ENCODE measurements at regions not wholly inside any gene's neighbourhood (a gene's known extent, or its start where the extent isn't known, plus 50 kb on each side); places are given as distances from the start of the nearest gene placed in this dataset.

- ChIA-PET POLR2A (no interaction called here), CTCF (interaction anchor here (0.8 to 3.2 kb wide), 7 partner anchors 13 to 173 kb away, joined by 3 to 20 read pairs (median 4); no protein-coding TSS in a partner anchor)
- no peak overlapping the region for H3K27ac Mint-ChIP-seq
- peaks cover 2% of the 10 kb centered on the region for H3K9me3 Mint-ChIP-seq
- no peak for ATAC-seq
- H3K4me3 Mint-ChIP-seq, result no peak overlapping the region
- no peak for DNase-seq (ENCODE audit: low spot score)
- H3K36me3 Mint-ChIP-seq, result no peaks in the 10 kb centered on the region
- H3K27me3 Mint-ChIP-seq (ENCODE audit: low read depth), result peaks cover under 1% of the 10 kb centered on the region
- no peak for TF ChIP-seq ZNF219 (CRISPR knock-in tag; IDR thresholded peaks at IDR 0.05; ENCODE audit: borderline replicate concordance)
- TF ChIP-seq IRF2 (CRISPR knock-in tag; IDR thresholded peaks at IDR 0.05; ENCODE audit: borderline replicate concordance, low read depth), result no peak
- TF ChIP-seq, protein P1, sequence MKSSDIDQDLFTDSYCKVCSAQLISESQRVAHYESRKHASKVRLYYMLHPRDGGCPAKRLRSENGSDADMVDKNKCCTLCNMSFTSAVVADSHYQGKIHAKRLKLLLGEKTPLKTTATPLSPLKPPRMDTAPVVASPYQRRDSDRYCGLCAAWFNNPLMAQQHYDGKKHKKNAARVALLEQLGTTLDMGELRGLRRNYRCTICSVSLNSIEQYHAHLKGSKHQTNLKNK (CRISPR knock-in tag; IDR thresholded peaks at IDR 0.05), result no peak
- no peak for TF ChIP-seq ARID4B (CRISPR knock-in tag; IDR thresholded peaks at IDR 0.05; ENCODE audit: borderline replicate concordance)
- no peak for TF ChIP-seq TCF7 (CRISPR knock-in tag; IDR thresholded peaks at IDR 0.05; ENCODE audit: low read depth)
- no peak for TF ChIP-seq IRF1 (CRISPR knock-in tag; IDR thresholded peaks at IDR 0.05)
- no peaks in the 10 kb centered on the region for H3K4me1 Mint-ChIP-seq
Measured at GRCh38 chr6:44642870-44643522, 255.5 kb downstream of the CDC5L start.

- CTCF ChIA-PET, result interaction anchor here (0.6 to 4.2 kb wide), 8 partner anchors 10 to 170 kb away, joined by 3 to 36 read pairs (median 5); no protein-coding TSS in a partner anchor
- no peaks in the 10 kb centered on the region for H3K9me3 Mint-ChIP-seq
- POLR2A ChIA-PET, result no interaction called here
- no peak overlapping the region for H3K27ac Mint-ChIP-seq
- TF ChIP-seq ARID4B (CRISPR knock-in tag; IDR thresholded peaks at IDR 0.05; ENCODE audit: borderline replicate concordance) (no peak), IRF1 (CRISPR knock-in tag; IDR thresholded peaks at IDR 0.05) (no peak), CREB1 (CRISPR knock-in tag; IDR thresholded peaks at IDR 0.05) (no peak), ZNF219 (CRISPR knock-in tag; IDR thresholded peaks at IDR 0.05; ENCODE audit: borderline replicate concordance) (no peak), JAZF1 (CRISPR knock-in tag; IDR thresholded peaks at IDR 0.05) (no peak), ATF3 (CRISPR knock-in tag; conservative IDR thresholded peaks at IDR 0.05) (no peak), TEAD1 (CRISPR knock-in tag; IDR thresholded peaks at IDR 0.05) (no peak), CBFB (CRISPR knock-in tag; IDR thresholded peaks at IDR 0.05; ENCODE audit: low read depth) (no peak), FOXK1 (CRISPR knock-in tag; IDR thresholded peaks at IDR 0.05) (no peak), CREM (CRISPR knock-in tag; IDR thresholded peaks at IDR 0.05) (no peak)
- TF ChIP-seq, protein P2, sequence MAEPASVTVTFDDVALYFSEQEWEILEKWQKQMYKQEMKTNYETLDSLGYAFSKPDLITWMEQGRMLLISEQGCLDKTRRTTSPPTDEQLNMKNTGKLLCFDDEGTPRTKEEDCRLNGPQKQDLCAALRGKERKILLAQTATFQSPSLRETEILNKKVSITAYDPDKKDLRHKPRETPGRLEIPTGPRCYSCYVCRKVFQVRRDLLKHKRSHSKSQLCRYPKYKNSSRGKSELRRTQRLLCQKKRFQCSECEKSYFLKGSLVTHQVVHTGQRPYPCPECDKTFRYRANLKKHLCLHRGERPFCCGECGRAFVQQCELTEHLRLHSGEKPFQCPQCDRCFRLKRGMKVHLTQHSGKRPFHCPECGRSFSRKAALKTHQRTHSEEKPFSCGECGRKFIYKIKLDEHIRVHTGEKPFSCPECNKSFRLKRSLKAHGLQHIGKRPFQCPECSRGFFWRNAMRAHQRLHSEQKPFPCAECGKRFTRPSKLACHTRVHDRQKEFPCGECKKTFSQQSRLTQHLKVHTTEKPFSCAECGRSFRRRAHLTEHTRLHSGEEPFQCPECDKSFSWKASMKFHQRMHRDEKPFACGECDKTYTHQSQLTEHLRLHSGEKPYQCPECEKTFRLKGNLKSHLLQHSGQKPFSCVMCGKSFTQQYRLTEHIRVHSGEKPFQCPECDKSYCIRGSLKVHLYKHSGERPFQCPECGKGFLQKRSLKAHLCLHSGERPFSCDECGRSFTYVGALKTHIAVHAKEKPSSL (CRISPR knock-in tag; conservative IDR thresholded peaks at IDR 0.05), result no peak
- TF ChIP-seq, protein P3, sequence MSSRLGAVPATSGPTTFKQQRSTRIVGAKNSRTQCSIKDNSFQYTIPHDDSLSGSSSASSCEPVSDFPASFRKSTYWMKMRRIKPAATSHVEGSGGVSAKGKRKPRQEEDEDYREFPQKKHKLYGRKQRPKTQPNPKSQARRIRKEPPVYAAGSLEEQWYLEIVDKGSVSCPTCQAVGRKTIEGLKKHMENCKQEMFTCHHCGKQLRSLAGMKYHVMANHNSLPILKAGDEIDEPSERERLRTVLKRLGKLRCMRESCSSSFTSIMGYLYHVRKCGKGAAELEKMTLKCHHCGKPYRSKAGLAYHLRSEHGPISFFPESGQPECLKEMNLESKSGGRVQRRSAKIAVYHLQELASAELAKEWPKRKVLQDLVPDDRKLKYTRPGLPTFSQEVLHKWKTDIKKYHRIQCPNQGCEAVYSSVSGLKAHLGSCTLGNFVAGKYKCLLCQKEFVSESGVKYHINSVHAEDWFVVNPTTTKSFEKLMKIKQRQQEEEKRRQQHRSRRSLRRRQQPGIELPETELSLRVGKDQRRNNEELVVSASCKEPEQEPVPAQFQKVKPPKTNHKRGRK (CRISPR knock-in tag; IDR thresholded peaks at IDR 0.05; ENCODE audit: borderline replicate concordance), result no peak
- no peaks in the 10 kb centered on the region for H3K36me3 Mint-ChIP-seq
- no peaks in the 10 kb centered on the region for H3K4me1 Mint-ChIP-seq
- H3K27me3 Mint-ChIP-seq (ENCODE audit: low read depth), result no peaks in the 10 kb centered on the region; the same call in 1 of the 2 replicates
- DNase-seq (ENCODE audit: low spot score) (no peak), ATAC-seq (peak; percentile 72)
- no peak overlapping the region for H3K4me3 Mint-ChIP-seq
Measured at GRCh38 chr6:44645276-44645675, 257.8 kb downstream of the CDC5L start.
